WI38 (cell line): ENCODE measurements at regions not wholly inside any gene's neighbourhood (a gene's known extent, or its start where the extent isn't known, plus 50 kb on each side); places are given as distances from the start of the nearest gene placed in this dataset.

Source experiments
- H3K4me3 ChIP-seq: 2 replicates; pipeline ENCODE4 v1.5.1; 2011; ENCODE audit warnings: low read depth, mild to moderate bottlenecking, control low read depth, low read length
- TF ChIP-seq, protein P1 (sequence below): IDR thresholded peaks from 2 replicates; pipeline ENCODE4 v1.5.1; 2012; ENCODE audit warnings: low read depth, mild to moderate bottlenecking, control low read depth, low read length

DNA sequence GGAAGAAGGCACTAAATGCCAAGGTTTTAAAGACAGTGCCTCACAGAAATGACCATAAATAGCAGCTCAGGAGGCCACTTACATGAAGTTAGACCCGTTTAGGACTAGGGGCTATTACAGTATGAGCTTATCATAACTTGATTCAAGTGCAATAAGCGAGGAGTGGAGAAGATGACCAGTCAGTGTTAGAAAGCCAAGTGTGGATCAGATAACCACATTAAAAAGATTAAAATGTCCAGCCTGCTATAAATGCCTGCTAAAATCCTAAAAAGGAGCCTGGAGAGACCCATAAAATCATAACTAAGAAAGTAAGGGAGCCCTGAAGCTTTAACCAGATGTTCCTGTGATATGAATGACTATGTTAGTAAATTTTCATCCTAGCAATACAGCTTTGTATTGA lies 117.5 kb upstream of the ZNF521 start:
- TF ChIP-seq, protein P1, sequence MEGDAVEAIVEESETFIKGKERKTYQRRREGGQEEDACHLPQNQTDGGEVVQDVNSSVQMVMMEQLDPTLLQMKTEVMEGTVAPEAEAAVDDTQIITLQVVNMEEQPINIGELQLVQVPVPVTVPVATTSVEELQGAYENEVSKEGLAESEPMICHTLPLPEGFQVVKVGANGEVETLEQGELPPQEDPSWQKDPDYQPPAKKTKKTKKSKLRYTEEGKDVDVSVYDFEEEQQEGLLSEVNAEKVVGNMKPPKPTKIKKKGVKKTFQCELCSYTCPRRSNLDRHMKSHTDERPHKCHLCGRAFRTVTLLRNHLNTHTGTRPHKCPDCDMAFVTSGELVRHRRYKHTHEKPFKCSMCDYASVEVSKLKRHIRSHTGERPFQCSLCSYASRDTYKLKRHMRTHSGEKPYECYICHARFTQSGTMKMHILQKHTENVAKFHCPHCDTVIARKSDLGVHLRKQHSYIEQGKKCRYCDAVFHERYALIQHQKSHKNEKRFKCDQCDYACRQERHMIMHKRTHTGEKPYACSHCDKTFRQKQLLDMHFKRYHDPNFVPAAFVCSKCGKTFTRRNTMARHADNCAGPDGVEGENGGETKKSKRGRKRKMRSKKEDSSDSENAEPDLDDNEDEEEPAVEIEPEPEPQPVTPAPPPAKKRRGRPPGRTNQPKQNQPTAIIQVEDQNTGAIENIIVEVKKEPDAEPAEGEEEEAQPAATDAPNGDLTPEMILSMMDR = no peak
- H3K4me3 ChIP-seq = no peak overlapping the region

DNA sequence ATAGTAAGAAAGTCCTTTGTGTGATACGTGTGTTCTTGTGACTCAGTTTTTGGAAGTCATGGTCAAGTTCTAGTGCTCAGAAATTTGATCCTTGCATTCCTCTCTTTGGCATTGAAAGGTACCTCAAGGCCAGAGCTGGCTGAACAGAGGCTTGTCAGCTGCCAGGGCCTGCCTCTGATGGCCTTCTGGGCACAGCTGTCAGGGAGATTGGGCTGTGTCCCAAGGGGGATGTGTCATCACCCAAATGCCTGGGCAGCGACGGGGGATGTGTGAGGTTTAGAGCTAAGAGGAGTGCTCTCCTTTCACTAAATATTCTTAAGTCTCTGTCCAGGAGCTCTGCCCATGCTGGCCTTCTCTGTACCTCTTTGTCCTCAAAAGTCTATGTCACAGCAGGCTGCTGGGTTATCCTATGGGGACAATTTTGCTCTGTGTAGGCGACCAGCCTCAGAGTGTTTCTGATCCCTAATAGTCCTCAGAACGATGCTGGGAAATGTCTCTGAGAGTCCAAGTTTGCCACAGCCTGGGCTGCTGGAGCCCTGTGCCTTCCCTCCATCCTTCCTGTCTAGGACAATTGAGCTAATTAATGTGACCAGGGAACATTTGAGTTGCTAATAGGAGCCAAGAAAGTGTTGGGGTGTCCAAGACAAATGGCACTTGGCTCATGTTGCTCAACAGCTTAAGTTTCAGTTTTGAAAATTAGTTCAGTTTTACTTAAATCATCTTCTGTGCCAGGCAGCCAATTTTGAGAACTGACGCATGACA lies 115.4 kb upstream of the ZNF521 start:
- TF ChIP-seq, protein P1 = no peak
- no peak overlapping the region for H3K4me3 ChIP-seq

DNA sequence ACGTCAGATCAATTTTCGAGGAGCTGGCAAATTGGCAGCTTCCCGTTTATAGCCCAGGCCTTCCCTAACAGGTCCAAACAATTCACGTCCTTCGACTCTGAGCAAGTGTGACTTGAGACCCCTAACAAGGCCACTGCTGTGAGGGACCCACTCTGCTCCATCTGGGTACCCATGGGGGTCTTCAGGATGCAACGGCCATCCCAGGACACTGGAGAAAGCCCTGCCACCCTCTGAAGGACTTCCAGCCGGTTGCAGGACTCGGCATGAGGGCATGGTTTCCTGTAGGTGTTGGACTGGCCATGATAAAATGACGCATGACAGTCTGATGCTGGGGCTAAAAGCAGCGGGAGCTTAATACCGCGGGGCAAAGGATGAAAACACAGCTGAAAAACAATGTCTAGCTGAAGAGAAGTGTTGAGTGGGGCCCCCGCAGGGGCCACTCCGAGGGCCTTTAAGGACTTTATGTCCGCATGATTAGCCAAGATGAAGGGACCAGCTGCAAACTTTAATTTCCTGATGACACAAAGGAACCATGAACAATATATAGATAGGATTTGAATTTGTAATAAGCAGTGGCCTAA lies 113.3 kb upstream of the ZNF521 start:
- TF ChIP-seq, protein P1 = no peak
- no peak overlapping the region for H3K4me3 ChIP-seq

DNA sequence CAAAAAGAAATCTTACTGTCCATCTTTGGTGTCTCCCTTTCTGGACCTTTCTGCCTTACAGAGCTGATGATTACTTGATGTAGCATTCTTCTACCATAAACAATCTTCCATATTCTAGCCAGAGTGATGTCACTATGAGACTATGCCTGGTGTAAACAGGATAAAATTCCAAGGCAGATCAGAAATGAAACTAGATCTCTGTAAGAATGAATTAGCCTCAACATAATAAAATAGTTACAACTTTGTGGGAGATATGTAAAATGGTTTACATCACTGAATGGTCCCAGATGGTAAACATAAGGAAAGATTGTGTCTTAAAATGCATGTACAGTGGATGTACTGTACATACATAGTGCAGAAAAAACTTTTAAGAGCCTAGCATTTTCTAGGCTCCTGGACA lies 112.3 kb upstream of the ZNF521 start:
- H3K4me3 ChIP-seq = peak overlapping the region; percentile 23; the same call in 1 of the 2 replicates
- TF ChIP-seq, protein P1 = no peak

DNA sequence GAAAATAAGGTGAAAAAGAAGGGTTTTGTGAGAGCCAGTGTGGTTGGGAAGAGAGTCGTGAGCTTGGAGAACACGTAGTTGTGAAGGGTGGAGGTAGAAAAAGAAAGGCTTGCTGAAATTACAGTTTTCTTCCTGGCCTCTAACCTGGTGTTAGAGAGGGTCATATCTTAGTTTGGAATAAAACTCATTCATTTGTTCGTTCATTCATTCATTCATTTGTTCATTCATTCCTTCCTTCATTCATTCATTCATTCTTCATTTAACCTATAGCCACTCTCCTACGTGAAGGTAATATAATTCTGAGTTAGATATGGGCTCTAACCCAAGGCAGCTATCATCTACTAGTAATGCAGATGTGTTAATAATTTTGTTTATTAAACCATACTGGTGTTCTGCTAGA lies 111.8 kb upstream of the ZNF521 start:
- TF ChIP-seq, protein P1 = no peak
- no peak overlapping the region for H3K4me3 ChIP-seq

DNA sequence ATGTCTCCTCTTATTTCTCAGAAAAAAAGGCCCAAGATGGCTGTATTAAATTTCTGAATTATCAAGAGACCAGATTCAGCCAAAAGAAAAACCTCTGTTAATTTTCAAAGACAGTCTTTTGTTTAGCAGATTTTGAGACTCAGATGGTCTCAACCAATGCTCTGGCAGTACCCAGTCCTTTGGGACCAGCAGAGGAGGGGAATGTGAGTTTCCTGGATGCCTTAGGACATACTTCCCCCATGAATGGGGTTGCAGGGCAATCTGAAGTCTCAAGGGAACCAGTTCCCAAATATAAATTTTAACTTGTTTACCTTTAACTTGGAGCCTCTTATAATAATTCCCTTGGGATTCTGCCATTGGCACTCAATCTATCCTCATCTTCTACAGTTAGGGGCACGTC lies 107.8 kb upstream of the ZNF521 start:
- TF ChIP-seq, protein P1 = no peak
- no peak overlapping the region for H3K4me3 ChIP-seq

DNA sequence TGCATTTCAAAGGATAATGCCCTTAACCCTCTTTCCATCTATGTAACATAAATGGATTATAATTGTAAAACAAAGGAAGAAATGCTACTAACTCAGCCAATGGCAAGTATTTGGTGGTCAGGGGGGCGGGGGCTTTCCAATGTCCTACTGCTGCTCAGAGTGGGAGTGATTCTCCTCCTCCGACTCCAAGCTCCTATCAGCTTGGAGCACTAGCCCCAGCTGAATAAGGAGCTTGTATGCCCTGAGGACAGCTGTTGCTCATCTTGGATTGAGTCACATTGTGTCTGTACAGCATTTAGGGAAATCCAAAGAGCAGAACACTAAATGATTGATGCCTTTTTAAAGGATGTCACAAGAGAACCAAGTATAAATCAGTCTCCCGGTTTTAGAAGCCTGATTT lies 105.6 kb upstream of the ZNF521 start:
- TF ChIP-seq, protein P1 = no peak
- H3K4me3 ChIP-seq = no peak overlapping the region
